ENCODE measurements at regions not wholly inside any gene's neighbourhood (a gene's known extent, or its start where the extent isn't known, plus 50 kb on each side); places are given as distances from the start of the nearest gene placed in this dataset.

DNA sequence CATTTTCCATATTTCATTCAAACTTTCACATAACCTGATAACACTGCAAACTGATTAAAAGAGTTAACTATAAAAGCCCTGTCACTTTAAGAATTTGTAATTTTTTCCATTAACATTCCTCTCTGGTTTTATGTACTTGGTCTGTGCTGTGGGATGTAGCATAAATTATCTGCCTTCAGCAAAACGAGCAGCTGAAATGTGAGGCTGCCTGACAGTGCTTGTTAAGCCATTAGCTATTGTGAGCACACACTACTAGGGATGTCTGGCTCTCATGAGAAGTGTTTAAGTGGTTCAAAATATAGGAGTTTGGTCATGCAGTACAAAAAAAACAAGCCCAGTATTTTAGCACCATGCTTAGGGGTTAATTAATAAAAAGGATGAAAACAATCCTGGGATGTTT, 63.0 kb downstream of the HOXA1 start:
- no peak overlapping the region for H3K27ac ChIP-seq
- peaks cover 5% of the 10 kb centered on the region for H3K4me1 ChIP-seq (ENCODE audit: insufficient read depth)
- no peaks in the 10 kb centered on the region for H3K9me3 ChIP-seq (ENCODE audit: low read depth)
- no peaks in the 10 kb centered on the region for H3K79me2 ChIP-seq
- TF ChIP-seq EZH2 (IDR thresholded peaks at IDR 0.05; ENCODE audit: borderline replicate concordance) (no peak), EZH2phosphoT487 (IDR thresholded peaks at IDR 0.05; ENCODE audit: low read depth, severe bottlenecking, unreplicated experiment) (no peak)
- TF ChIP-seq, protein P1, sequence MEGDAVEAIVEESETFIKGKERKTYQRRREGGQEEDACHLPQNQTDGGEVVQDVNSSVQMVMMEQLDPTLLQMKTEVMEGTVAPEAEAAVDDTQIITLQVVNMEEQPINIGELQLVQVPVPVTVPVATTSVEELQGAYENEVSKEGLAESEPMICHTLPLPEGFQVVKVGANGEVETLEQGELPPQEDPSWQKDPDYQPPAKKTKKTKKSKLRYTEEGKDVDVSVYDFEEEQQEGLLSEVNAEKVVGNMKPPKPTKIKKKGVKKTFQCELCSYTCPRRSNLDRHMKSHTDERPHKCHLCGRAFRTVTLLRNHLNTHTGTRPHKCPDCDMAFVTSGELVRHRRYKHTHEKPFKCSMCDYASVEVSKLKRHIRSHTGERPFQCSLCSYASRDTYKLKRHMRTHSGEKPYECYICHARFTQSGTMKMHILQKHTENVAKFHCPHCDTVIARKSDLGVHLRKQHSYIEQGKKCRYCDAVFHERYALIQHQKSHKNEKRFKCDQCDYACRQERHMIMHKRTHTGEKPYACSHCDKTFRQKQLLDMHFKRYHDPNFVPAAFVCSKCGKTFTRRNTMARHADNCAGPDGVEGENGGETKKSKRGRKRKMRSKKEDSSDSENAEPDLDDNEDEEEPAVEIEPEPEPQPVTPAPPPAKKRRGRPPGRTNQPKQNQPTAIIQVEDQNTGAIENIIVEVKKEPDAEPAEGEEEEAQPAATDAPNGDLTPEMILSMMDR (IDR thresholded peaks at IDR 0.05; ENCODE audit: poor library complexity): no peak
- H3K4me2 ChIP-seq: no peak overlapping the region
- no peak overlapping the region for H2AFZ ChIP-seq
- H3K9me2 ChIP-seq (replicated peaks; ENCODE audit: insufficient read depth): no peaks in the 10 kb centered on the region
- no peak overlapping the region for H3K4me3 ChIP-seq
- H3K36me3 ChIP-seq (replicated peaks; ENCODE audit: insufficient read depth, low read depth): no peaks in the 10 kb centered on the region
- no peak for DNase-seq (ENCODE audit: low spot score)
- H3K27me3 ChIP-seq: no peaks in the 10 kb centered on the region
- 33% methylated on average over 1 of the region's 1 CpG for WGBS (ENCODE audit: low lambda C conversion rate, missing lambda C conversion rate)
- H4K20me1 ChIP-seq (ENCODE audit: insufficient read depth, poor library complexity, severe bottlenecking): no peaks in the 10 kb centered on the region

DNA sequence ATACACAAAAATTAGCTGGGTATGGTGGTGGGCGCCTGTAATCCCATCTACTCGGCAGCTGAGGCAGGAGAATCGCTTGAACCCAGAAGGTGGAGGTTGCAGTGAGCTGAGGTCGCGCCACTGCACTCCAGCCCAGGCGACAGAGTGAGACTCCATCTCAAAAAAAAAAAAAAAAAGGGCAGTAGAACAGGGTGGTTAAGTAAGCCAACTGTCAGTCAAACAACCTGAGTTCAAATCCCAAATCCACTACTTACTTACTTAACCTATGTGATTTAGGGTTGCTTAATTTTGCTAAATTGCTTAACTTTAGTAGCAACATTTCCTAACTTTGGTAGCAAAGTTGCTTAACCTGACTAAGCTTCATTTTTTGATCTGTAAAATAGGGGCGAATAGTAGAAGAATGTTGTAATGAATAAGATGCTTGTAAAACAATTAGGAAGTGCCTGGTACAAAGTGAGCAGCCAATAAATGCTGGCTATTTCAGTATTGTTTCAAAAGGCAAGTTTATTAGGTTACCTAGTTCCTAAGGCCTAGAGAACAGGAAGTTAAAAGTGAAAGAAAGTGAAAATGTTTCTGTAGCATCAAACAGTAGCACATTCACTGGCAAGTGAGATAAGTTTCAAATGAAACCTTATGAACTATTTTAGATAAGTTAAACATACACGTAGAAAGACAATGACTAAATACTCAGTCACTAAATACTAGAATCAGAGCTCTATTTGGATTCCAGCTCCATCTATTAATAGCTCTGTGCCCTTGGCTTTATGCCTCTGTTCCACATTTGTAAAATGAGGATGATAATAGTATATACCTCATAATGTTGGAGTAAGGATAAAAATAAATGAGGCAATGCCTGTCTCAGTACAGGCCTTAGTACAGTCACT, 64.3 kb downstream of the HOXA1 start:
- Histone ChIP-seq H3K27ac (peak overlapping the region; percentile 1), H3K4me3 (no peak overlapping the region), H3K27me3 (no peaks in the 10 kb centered on the region), H3K4me1 (ENCODE audit: insufficient read depth) (peaks cover 5% of the 10 kb centered on the region), H3K9me3 (ENCODE audit: low read depth) (no peaks in the 10 kb centered on the region), H3K9me2 (replicated peaks; ENCODE audit: insufficient read depth) (no peaks in the 10 kb centered on the region), H3K79me2 (no peaks in the 10 kb centered on the region), H3K4me2 (no peak overlapping the region), H2AFZ (no peak overlapping the region), H3K36me3 (replicated peaks; ENCODE audit: insufficient read depth, low read depth) (no peaks in the 10 kb centered on the region), H4K20me1 (ENCODE audit: insufficient read depth, poor library complexity, severe bottlenecking) (no peaks in the 10 kb centered on the region)
- no peak for DNase-seq (ENCODE audit: low spot score)
- WGBS (ENCODE audit: low lambda C conversion rate, missing lambda C conversion rate): 81% methylated on average over 8 of the region's 8 CpGs
- no peak for TF ChIP-seq EZH2phosphoT487 (IDR thresholded peaks at IDR 0.05; ENCODE audit: low read depth, severe bottlenecking, unreplicated experiment)
- TF ChIP-seq, protein P1 (IDR thresholded peaks at IDR 0.05; ENCODE audit: poor library complexity): no peak
- TF ChIP-seq EZH2 (IDR thresholded peaks at IDR 0.05; ENCODE audit: borderline replicate concordance): no peak

DNA sequence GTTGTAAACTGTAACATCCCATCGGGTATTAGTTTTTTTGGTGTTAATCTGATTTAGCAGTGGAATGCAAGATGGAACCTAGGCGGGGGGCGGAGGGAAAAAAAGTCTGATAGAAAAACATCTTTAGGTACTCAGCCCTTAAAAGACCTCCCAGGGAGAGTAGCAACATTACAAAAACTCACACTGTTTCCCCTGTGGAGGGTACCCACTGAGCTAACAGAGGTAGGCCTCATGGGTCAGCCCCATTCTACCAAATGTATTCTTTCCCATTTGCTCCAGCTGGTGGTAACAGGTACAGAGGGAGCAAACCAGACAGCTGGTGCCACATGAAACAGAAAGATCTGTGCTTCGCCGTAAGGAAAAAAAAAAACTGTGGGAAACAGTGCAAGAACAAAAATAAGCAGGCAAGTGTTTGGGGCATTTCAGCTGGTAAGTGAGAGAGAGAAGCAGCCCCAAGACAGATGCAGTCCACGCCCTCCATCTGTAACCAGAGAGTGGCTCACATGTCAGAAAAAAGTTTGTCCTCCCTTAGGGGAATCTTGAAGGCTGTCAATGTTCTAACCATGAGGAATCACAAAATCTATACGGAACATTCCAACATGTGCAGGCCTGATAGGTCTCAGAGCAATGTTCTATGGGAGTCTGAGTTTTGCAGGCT, 65.3 kb downstream of the HOXA1 start:
- Histone ChIP-seq H3K9me3 (ENCODE audit: low read depth) (no peaks in the 10 kb centered on the region), H3K27ac (no peak overlapping the region), H3K9me2 (replicated peaks; ENCODE audit: insufficient read depth) (no peaks in the 10 kb centered on the region), H3K4me2 (no peak overlapping the region), H2AFZ (no peak overlapping the region), H4K20me1 (ENCODE audit: insufficient read depth, poor library complexity, severe bottlenecking) (no peaks in the 10 kb centered on the region), H3K4me3 (no peak overlapping the region), H3K36me3 (replicated peaks; ENCODE audit: insufficient read depth, low read depth) (no peaks in the 10 kb centered on the region), H3K27me3 (no peaks in the 10 kb centered on the region), H3K79me2 (no peaks in the 10 kb centered on the region), H3K4me1 (ENCODE audit: insufficient read depth) (peaks cover 5% of the 10 kb centered on the region)
- DNase-seq (ENCODE audit: low spot score): no peak
- TF ChIP-seq, protein P1 (IDR thresholded peaks at IDR 0.05; ENCODE audit: poor library complexity): no peak
- TF ChIP-seq EZH2phosphoT487 (IDR thresholded peaks at IDR 0.05; ENCODE audit: low read depth, severe bottlenecking, unreplicated experiment) (no peak), EZH2 (IDR thresholded peaks at IDR 0.05; ENCODE audit: borderline replicate concordance) (no peak)
- 71% methylated on average over 7 of the region's 7 CpGs for WGBS (ENCODE audit: low lambda C conversion rate, missing lambda C conversion rate)

All from hepatocyte (in vitro differentiated cells).